ENCODE measurements at regions not wholly inside any gene's neighbourhood (a gene's known extent, or its start where the extent isn't known, plus 50 kb on each side); places are given as distances from the start of the nearest gene placed in this dataset.
A peak's percentile ranks its signal among the peaks of the same experiment; 100 is the strongest.

DNA sequence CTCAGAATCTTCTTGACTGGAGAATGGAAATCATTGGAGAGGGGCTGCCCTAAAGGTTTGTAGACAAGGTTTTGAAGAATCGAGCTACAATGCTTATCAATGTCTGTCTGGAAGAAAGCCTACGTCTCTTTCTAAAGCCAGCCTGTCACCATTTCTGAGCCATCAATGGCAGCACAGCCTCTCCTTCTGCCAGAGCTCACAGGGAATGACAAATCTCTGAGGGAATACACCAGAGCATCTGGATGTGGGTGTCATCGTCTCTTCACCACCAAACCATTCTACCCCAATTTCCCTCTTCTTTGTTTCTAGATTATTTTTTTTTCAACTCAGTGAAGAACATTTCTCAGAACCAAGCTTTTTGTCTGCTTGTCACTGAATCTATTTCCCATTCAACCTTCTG is 349.7 kb downstream of the EMP1 start:
- ATAC-seq (replicated peaks in 1 of 4), result no peak
- CTCF ChIA-PET, result no interaction called here
- 73% methylated on average over 3 of the region's 3 CpGs for WGBS (ENCODE audit: insufficient coverage)
- no peak for DNase-seq
- POLR2A ChIA-PET, result no interaction called here
- Mint-ChIP-seq H3K36me3 (no peaks in the 10 kb centered on the region), H3K27me3 (peaks cover 4 to 10% of the 10 kb centered on the region in 2 donors), H3K4me1 (no peaks in the 10 kb centered on the region), H3K4me3 (no peak overlapping the region), H3K27ac (no peak overlapping the region), H3K9me3 (no peaks in the 10 kb centered on the region)
- Histone ChIP-seq H3K9me3 (no peaks in the 10 kb centered on the region), H3K4me1 (ENCODE audit: control insufficient read depth in 1 of 2, extremely low read depth in 1 of 2, insufficient read depth in 2 of 2, low read length in 2 of 2) (no peaks in the 10 kb centered on the region), H3K4me3 (ENCODE audit: control insufficient read depth in 1 of 2, extremely low read depth in 1 of 2, low read length in 1 of 2) (no peak overlapping the region), H3K27me3 (replicated peaks in 1 of 2; ENCODE audit: control insufficient read depth in 2 of 2, extremely low read depth in 1 of 2, insufficient read depth in 2 of 2, low read length in 1 of 2) (no peaks in the 10 kb centered on the region), H3K36me3 (ENCODE audit: control insufficient read depth in 2 of 2, extremely low read depth in 1 of 2, insufficient read depth in 1 of 2, low read length in 1 of 2) (no peaks in the 10 kb centered on the region), H3K27ac (ENCODE audit: low read length) (no peak overlapping the region)

DNA sequence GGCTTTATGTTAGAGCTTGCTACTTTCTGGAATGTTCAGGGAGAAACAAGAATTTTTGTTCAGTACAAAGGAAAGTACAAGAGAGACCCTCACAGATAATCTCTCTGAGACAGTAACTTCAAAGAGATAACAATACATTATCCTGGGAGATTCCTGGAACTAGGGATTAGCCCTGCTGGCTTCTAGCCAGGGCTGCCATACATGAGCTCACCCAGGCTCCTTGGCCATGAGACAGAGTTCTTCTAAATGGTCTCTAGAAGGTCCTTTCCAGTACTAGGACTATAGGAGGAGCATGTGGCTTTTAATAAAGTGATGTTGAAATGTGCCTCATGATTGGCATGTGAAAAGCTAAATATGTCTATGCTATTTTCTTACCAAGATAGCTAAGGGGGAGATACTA is 342.5 kb downstream of the EMP1 start:
- DNase-seq (no peak), ATAC-seq (replicated peaks in 1 of 4) (no peak)
- Mint-ChIP-seq H3K4me1 (no peaks in the 10 kb centered on the region), H3K9me3 (no peaks in the 10 kb centered on the region), H3K27ac (no peak overlapping the region), H3K4me3 (no peak overlapping the region), H3K27me3 (peaks cover 1 to 13% of the 10 kb centered on the region in 2 donors), H3K36me3 (no peaks in the 10 kb centered on the region)
- no peak overlapping the region for H3K4me3 ChIP-seq (ENCODE audit: control insufficient read depth in 1 of 2, extremely low read depth in 1 of 2, low read length in 1 of 2)
- H3K27me3 ChIP-seq (replicated peaks in 1 of 2; ENCODE audit: control insufficient read depth in 2 of 2, extremely low read depth in 1 of 2, insufficient read depth in 2 of 2, low read length in 1 of 2), result peaks cover 0 to 4% of the 10 kb centered on the region in 2 experiments
- H3K4me1 ChIP-seq (ENCODE audit: control insufficient read depth in 1 of 2, extremely low read depth in 1 of 2, insufficient read depth in 2 of 2, low read length in 2 of 2), result no peaks in the 10 kb centered on the region
- ChIA-PET CTCF (no interaction called here), POLR2A (no interaction called here)
- no peaks in the 10 kb centered on the region for H3K9me3 ChIP-seq
- no peak overlapping the region for H3K27ac ChIP-seq (ENCODE audit: low read length)
- H3K36me3 ChIP-seq (ENCODE audit: control insufficient read depth in 2 of 2, extremely low read depth in 1 of 2, insufficient read depth in 1 of 2, low read length in 1 of 2), result no peaks in the 10 kb centered on the region

DNA sequence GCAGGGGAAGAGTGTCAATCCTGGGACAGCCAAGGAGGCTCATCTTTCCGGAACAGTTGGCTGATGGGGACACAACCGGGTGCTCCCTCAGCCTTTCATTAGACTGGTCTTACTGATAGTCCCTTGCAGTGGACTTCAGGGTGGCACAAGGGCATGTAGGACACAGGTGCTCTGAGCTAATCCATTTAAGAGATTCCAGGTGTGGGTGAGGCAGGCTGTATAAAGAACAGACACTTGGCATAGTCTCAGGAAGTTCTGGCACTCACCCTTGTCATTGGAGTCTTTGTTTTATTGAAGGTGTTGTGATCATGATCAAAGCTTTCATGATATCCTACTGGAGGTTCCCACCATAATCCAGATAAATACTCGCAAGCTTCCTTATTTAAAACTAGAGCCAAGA is 341.6 kb downstream of the EMP1 start:
- Histone ChIP-seq H3K4me3 (ENCODE audit: control insufficient read depth in 1 of 2, extremely low read depth in 1 of 2, low read length in 1 of 2) (no peak overlapping the region), H3K27ac (ENCODE audit: low read length) (no peak overlapping the region), H3K36me3 (ENCODE audit: control insufficient read depth in 2 of 2, extremely low read depth in 1 of 2, insufficient read depth in 1 of 2, low read length in 1 of 2) (no peaks in the 10 kb centered on the region), H3K4me1 (ENCODE audit: control insufficient read depth in 1 of 2, extremely low read depth in 1 of 2, insufficient read depth in 2 of 2, low read length in 2 of 2) (no peaks in the 10 kb centered on the region), H3K27me3 (replicated peaks in 1 of 2; ENCODE audit: control insufficient read depth in 2 of 2, extremely low read depth in 1 of 2, insufficient read depth in 2 of 2, low read length in 1 of 2) (peaks cover 0 to 4% of the 10 kb centered on the region in 2 experiments), H3K9me3 (no peaks in the 10 kb centered on the region)
- Mint-ChIP-seq H3K36me3 (no peaks in the 10 kb centered on the region), H3K9me3 (no peaks in the 10 kb centered on the region), H3K27me3 (peaks cover 1 to 13% of the 10 kb centered on the region in 2 donors), H3K4me3 (no peak overlapping the region), H3K27ac (no peak overlapping the region), H3K4me1 (no peaks in the 10 kb centered on the region)
- CTCF ChIA-PET, result no interaction called here
- POLR2A ChIA-PET, result no interaction called here
- 90% methylated on average over 3 of the region's 3 CpGs for WGBS (ENCODE audit: insufficient coverage)
- ATAC-seq (replicated peaks in 1 of 4) (no peak), DNase-seq (no peak)

DNA sequence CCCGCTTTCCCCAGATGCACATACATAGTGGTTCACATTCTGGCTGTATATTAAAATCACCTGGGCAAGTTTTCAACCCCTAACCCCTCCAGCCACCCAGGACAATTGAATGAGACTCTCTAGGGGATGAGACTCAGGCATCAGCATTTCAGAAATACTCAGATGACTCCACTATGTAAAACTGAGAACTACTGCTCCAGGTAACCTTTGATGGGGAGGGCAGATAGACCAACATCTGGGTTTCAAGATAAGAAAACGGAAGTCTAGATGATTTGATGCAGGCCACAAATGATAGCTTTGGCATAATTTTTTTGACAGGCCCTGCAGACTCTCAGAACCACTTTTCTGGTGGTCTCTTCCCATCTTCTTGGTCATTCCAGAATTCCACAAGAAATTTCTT is 341.1 kb downstream of the EMP1 start:
- ATAC-seq (replicated peaks in 1 of 4), result no peak
- POLR2A ChIA-PET, result no interaction called here
- H3K27ac ChIP-seq (ENCODE audit: low read length), result no peak overlapping the region
- H3K4me1 ChIP-seq (ENCODE audit: control insufficient read depth in 1 of 2, extremely low read depth in 1 of 2, insufficient read depth in 2 of 2, low read length in 2 of 2), result no peaks in the 10 kb centered on the region
- no CpG with 5 or more reads among the region's 2 CpGs for WGBS (ENCODE audit: insufficient coverage)
- no peak for DNase-seq
- CTCF ChIA-PET, result no interaction called here
- peaks cover 0 to 4% of the 10 kb centered on the region in 2 experiments for H3K27me3 ChIP-seq (replicated peaks in 1 of 2; ENCODE audit: control insufficient read depth in 2 of 2, extremely low read depth in 1 of 2, insufficient read depth in 2 of 2, low read length in 1 of 2)
- peaks cover 1 to 13% of the 10 kb centered on the region in 2 donors for H3K27me3 Mint-ChIP-seq
- no peaks in the 10 kb centered on the region for H3K36me3 ChIP-seq (ENCODE audit: control insufficient read depth in 2 of 2, extremely low read depth in 1 of 2, insufficient read depth in 1 of 2, low read length in 1 of 2)
- H3K4me3 Mint-ChIP-seq, result no peak overlapping the region
- H3K4me3 ChIP-seq (ENCODE audit: control insufficient read depth in 1 of 2, extremely low read depth in 1 of 2, low read length in 1 of 2), result no peak overlapping the region
- H3K36me3 Mint-ChIP-seq, result no peaks in the 10 kb centered on the region
- H3K9me3 Mint-ChIP-seq, result no peaks in the 10 kb centered on the region
- H3K4me1 Mint-ChIP-seq, result no peaks in the 10 kb centered on the region
- no peaks in the 10 kb centered on the region for H3K9me3 ChIP-seq
- no peak overlapping the region for H3K27ac Mint-ChIP-seq

DNA sequence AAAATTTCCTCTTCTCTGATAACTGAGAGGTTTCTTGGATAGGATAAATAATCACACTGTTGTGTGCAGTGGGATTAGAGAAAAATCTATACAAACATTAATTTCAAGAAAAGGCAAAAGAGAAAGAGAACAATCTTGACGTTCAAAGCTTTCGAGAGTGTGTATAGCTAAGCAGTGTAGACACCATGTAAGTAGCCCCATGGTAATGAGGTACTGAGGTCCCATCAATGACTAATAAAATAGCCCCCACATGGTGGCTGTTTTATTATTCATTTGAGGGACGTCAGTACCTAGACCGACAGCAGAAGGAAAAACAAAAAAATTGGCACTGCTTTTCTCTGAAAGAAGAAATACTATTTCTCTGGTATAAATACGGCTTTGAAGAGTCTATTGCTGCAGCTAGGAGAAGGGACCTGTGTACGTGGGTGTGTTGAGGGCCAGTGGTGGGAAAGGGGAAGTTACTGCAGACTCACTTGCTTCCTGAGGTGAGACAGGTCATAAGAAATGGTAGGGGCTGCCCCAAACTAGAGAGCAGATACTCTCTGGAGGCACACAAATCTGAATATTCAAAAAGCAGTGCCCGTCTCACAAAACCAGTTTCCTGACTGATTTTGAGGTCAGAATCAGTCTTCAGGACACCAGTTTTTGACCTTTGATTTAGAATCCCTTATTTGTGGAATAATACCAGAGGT is 339.8 kb downstream of the EMP1 start:
- ATAC-seq (replicated peaks in 1 of 4) (no peak), DNase-seq (no peak)
- ChIA-PET POLR2A (no interaction called here), CTCF (no interaction called here)
- no peaks in the 10 kb centered on the region for H3K4me1 Mint-ChIP-seq
- H3K4me3 Mint-ChIP-seq, result no peak overlapping the region
- WGBS (ENCODE audit: insufficient coverage), result 27% methylated on average over 3 of the region's 7 CpGs
- H3K9me3 Mint-ChIP-seq, result no peaks in the 10 kb centered on the region
- H3K27me3 ChIP-seq (replicated peaks in 1 of 2; ENCODE audit: control insufficient read depth in 2 of 2, extremely low read depth in 1 of 2, insufficient read depth in 2 of 2, low read length in 1 of 2), result peaks cover 0 to 4% of the 10 kb centered on the region in 2 experiments
- H3K4me3 ChIP-seq (ENCODE audit: control insufficient read depth in 1 of 2, extremely low read depth in 1 of 2, low read length in 1 of 2), result no peak overlapping the region
- no peak overlapping the region for H3K27ac ChIP-seq (ENCODE audit: low read length)
- H3K36me3 ChIP-seq (ENCODE audit: control insufficient read depth in 2 of 2, extremely low read depth in 1 of 2, insufficient read depth in 1 of 2, low read length in 1 of 2), result no peaks in the 10 kb centered on the region
- H3K27me3 Mint-ChIP-seq, result peaks cover 1 to 13% of the 10 kb centered on the region in 2 donors
- no peaks in the 10 kb centered on the region for H3K36me3 Mint-ChIP-seq
- no peaks in the 10 kb centered on the region for H3K4me1 ChIP-seq (ENCODE audit: control insufficient read depth in 1 of 2, extremely low read depth in 1 of 2, insufficient read depth in 2 of 2, low read length in 2 of 2)
- no peaks in the 10 kb centered on the region for H3K9me3 ChIP-seq
- no peak overlapping the region for H3K27ac Mint-ChIP-seq

DNA sequence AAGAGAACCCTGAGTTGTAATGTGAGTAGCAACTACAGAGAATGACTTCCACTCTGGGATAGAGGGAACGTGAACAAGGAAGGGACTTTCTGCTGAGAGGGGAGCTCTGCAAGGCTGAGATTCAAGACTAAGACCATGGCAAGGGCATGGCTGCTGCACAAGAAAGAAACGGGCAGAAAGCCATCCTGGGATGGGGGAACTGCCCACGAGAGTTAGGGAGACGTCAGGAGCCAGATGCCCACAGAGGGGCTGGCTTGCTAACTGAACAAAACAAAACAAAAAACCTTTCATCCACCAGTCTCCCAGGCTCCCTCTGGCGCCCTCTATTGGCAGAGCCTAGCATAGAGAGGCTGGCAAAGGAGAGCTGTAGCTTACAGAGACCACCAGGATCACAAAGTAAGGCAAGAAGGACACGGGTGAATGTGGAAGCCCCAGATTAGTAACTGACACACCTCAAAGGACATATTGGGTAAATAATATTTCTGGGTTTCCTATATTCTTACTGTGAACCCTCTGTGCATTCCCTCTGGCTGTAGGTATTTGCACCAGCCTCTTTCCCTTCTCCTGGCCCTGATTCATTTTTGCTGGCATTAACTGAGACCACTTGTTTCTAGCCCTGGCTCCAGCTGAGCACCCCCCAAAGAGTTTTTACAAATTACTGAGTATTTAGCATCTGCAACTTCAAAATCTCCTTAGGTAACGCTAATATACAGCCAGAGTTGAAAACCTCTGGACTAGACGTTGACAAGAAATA is 338.3 kb downstream of the EMP1 start:
- ATAC-seq (replicated peaks in 1 of 4) (no peak), DNase-seq (peak in 7 of 35 experiments; percentile 0 to 6 (median 2))
- no peaks in the 10 kb centered on the region for H3K4me1 Mint-ChIP-seq
- Histone ChIP-seq H3K4me1 (ENCODE audit: control insufficient read depth in 1 of 2, extremely low read depth in 1 of 2, insufficient read depth in 2 of 2, low read length in 2 of 2) (no peaks in the 10 kb centered on the region), H3K9me3 (no peaks in the 10 kb centered on the region), H3K36me3 (ENCODE audit: control insufficient read depth in 2 of 2, extremely low read depth in 1 of 2, insufficient read depth in 1 of 2, low read length in 1 of 2) (no peaks in the 10 kb centered on the region), H3K27me3 (replicated peaks in 1 of 2; ENCODE audit: control insufficient read depth in 2 of 2, extremely low read depth in 1 of 2, insufficient read depth in 2 of 2, low read length in 1 of 2) (no peaks in the 10 kb centered on the region), H3K4me3 (ENCODE audit: control insufficient read depth in 1 of 2, extremely low read depth in 1 of 2, low read length in 1 of 2) (no peak overlapping the region), H3K27ac (ENCODE audit: low read length) (no peak overlapping the region)
- CTCF ChIA-PET, result interaction anchor here in 1 of 2 donors (0.5 kb wide), 1 partner anchor 618 kb away, joined by 3 read pairs; no protein-coding TSS in a partner anchor
- no peak overlapping the region for H3K4me3 Mint-ChIP-seq
- no peaks in the 10 kb centered on the region for H3K36me3 Mint-ChIP-seq
- H3K9me3 Mint-ChIP-seq, result peaks cover 0 to 3% (median 0%) of the 10 kb centered on the region in 3 donors
- POLR2A ChIA-PET, result no interaction called here
- H3K27me3 Mint-ChIP-seq, result peaks cover 1 to 18% of the 10 kb centered on the region in 2 donors
- no peak overlapping the region for H3K27ac Mint-ChIP-seq
- 57% methylated on average over 5 of the region's 8 CpGs for WGBS (ENCODE audit: insufficient coverage)
